D721Med (cell line): ENCODE measurements at regions not wholly inside any gene's neighbourhood (a gene's known extent, or its start where the extent isn't known, plus 50 kb on each side); places are given as distances from the start of the nearest gene placed in this dataset.
A peak's percentile ranks its signal among the peaks of the same experiment; 100 is the strongest.

Experiments
- DNase-seq: peaks from one replicate; pipeline ENCODE4 v3.0.0; 2011; ENCODE audit warnings: low spot score; ENCODE audit not compliant: insufficient read length
- FAIRE-seq: peaks from 2 replicates; lab custom pipeline; 2011; peaks lifted over from hg19 to GRCh38; lab: Jason Lieb, UNC
- CTCF ChIP-seq: IDR thresholded peaks from 2 replicates; pipeline ENCODE4 v1.5.1; 2012; ENCODE audit warnings: mild to moderate bottlenecking, control low read depth; ENCODE audit not compliant: insufficient read depth; ENCODE audit errors: missing control alignments

GRCh38 chr11:97428247-97428790 is 1038.5 kb downstream of the JRKL start:
- FAIRE-seq (no peak), DNase-seq (no peak)
- TF ChIP-seq CTCF: no peak

GRCh38 chr11:97430877-97431276 is 1041.1 kb downstream of the JRKL start:
- FAIRE-seq (no peak), DNase-seq (no peak)
- TF ChIP-seq CTCF: no peak

- DNase-seq: no peak
- TF ChIP-seq CTCF: no peak
These were observed 1043.1 kb downstream of the JRKL start for GRCh38 chr11:97432926-97433325.

GRCh38 chr11:97445561-97445960 is 1055.7 kb downstream of the JRKL start:
- TF ChIP-seq CTCF: no peak
- DNase-seq (no peak), FAIRE-seq (no peak)

More at GRCh38 chr11:97432926-97433325, 1043.1 kb downstream of the JRKL start:
- FAIRE-seq: no peak

GRCh38 chr11:97451441-97451840 is 1061.6 kb downstream of the JRKL start:
- no peak for TF ChIP-seq CTCF
- DNase-seq (no peak), FAIRE-seq (peak; percentile 68)

- FAIRE-seq (no peak), DNase-seq (no peak)
- peak; percentile 12 for TF ChIP-seq CTCF
These were observed 1065.2 kb downstream of the JRKL start for GRCh38 chr11:97454988-97455387.

GRCh38 chr11:97460091-97460490 is 1070.3 kb downstream of the JRKL start:
- TF ChIP-seq CTCF: no peak
- no peak for FAIRE-seq
- no peak for DNase-seq
